HG03159 (cell line): ENCODE measurements at regions not wholly inside any gene's neighbourhood (a gene's known extent, or its start where the extent isn't known, plus 50 kb on each side); places are given as distances from the start of the nearest gene placed in this dataset.

ENCODE experiments used
- ATAC-seq: cut with Tn5 transposase; IDR thresholded peaks from one replicate; pipeline ENCODE4 v1.9.1; 2021; ENCODE audit warnings: mild to moderate bottlenecking, moderate library complexity; ENCODE audit not compliant: unreplicated experiment

DNA sequence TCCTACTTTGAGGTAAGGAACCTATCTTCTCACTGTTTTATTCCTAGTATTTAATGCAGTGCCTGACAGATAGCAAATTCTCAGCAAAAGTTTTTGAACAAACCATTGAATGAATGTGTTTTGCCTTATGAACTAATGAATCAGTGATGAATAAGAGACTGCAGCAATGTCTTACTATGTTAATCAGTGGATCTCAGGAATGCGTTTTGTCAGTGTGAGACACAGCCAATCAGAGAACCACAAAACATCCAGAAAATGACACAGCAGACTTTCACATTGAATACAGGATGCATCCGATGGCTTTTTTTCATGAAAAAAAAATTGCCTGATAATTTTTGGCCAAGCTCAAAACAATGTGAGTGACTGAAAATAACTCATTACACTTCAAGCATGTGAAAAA is 270.5 kb downstream of the BMP2 start:
- no peak for ATAC-seq

DNA sequence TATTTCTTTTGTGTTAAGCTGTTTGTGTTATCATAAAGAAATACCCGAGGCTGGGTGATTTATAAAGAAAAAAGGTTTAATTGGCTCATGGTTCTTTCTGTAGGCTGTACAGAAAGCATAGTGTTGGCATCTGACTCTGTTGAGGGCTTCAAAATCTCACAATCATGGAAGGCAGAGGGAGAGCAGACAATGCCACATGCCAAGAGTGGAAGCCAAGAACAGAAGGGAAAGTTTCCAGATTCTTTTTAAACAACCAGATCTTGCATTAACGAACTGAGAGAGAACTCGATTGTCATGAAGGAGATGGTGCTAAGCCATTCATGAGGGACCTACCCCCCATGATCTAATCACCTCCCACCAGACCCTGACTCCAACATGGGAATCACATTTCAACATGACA is 290.1 kb downstream of the BMP2 start:
- ATAC-seq, result no peak

DNA sequence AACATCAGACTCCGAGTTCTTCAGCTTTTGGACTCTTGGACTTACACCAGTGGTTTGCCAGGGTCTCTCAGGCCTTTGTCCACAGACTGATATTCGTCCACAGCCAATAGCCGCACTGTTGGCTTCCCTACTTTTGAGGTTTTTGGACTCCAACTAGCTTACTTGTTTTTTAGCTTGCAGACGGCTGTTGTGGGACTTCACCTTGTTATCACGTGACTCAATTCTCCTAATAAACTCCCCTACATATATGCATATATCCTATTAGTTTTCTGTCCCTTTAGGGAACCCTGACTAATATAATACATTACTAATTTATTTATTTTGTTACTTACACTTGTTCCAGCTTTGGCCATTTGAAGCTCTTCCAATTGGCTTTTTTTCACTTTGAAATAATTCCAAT is 311.3 kb downstream of the BMP2 start:
- ATAC-seq, result no peak

DNA sequence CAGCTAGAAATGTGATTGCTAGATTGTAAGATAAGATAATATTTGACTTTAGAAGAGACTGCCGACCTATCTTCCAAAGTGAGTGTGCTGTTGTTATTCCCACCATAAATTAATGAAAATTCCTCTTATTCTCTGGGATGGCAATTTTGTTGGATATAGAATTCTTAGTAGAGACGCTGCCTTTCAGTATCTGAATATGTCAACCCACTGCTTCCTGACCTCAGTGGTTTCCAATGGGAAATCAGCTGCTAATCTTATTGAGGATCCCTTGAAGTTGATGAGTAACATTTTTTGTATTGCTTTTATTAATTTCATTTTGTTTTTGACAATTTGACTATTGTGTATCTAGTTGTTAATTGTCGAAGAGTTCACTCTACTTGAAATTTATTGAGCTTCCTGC is 313.0 kb downstream of the BMP2 start:
- ATAC-seq, result no peak

DNA sequence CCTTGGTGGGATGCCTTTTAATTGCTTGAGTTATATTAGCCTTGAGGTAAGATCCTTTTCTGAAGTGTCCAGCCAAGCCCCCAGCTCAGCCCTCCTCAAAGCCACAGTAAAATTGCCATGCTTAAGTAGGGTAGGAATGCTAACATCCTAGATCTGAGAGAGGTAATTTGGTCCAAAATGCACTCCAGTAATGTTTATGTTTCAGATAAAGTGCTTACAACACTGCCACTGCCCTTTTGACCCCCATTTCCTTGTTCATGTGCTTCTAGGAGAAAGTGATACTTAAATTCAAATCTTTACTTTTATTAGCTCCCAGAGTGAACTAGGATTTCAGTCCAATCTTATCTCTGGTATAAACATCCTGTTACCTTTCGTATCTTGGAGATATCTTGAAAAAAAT is 318.0 kb downstream of the BMP2 start:
- no peak for ATAC-seq

DNA sequence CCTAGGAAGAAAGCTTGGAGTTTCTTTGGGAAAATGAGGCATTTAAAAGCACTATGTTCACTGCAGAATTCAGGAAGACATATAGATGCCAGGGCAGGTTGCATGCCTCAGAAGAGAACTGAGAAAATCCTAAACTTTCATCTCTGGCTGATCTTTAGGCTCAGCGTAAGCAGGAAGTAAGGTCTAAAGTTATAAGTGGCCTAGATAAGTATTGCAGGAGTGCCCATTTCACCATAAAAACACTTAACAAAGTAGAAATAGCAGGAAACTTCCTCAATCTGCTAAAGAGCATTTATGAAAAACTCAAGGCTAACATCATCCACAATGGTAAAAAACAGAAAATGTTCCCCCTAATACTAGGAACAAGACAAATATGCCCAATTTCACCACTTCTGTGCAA is 320.3 kb downstream of the BMP2 start:
- ATAC-seq, result no peak

DNA sequence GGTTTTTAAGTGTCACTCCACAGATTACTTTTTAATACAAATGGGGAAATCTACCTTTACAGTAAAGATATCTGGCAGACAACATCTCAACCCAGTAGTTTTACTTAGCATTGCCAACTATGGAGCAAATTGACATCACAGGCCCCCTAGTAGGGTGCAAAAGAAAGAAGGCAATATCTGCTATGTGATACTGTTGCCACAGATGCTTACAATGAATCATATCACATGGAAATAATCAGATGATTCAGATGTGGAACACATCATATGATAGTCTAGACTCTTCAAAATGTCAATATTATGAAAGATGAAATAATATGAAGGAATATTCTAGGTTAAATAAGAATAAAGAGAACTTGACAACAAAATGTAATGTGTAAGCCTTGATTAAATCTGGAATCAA is 322.5 kb downstream of the BMP2 start:
- ATAC-seq, result no peak

DNA sequence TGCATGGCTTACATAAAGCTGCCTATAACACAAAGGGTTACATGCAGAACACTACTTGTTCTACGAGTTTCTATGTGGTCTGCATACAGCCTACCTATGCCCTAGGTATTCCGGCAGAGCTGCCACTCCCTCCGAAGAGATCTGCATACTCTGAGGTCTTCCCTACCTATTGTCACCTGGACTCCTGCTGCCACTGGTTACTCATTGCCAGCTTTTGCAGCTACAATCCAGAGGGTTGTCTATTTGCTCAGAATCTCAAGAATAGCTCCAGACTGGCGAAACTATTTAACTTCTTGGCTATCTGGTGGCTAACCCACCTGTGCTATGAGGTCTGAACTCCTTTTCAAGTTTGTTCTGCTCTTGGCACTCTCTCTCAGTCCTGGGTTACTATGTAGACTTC is 323.3 kb downstream of the BMP2 start:
- ATAC-seq, result no peak

DNA sequence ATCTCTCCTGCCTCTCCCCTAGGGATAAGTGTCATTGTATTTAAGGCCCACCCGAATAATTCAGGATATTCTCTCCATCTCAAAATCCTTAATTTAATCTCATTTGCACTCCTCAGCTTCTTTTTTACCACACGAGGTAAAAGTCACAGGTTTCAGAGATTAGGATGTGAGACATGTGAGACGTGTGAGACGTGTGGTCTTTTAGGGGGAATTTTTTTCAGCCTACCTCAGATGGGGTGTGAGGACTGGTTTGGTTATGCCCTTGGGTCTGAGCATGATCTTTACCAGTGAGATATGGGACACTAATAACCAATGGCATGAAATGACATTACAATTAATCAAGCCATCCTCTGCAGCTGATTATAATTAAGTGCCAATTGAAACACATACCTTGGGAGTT is 324.2 kb downstream of the BMP2 start:
- no peak for ATAC-seq

DNA sequence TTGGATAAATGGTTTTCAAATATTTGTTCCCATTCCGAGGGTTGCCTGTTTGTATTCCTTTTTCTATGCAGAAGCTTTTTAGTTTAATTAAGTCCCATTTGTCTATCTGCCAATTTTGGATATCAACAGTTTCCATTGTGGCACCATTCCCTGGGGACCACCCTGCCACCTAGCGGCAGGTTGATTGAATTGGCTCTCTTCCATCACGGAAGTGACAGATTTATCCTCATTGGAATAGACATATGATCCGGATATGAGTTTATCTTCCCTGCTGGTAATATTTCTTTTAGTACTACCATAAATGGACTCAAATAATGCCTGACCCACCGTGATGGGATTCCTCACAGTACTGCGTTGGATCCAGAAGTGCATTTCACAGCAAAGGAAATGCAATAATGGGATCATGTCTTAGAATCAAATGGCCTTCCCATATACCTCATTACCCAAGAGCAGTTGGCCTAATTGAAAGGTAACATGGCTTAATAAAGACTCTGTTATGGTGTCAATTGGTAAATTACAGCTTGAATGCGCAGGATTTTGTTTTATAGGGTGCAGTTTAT is 327.0 kb downstream of the BMP2 start:
- peak; percentile 56 for ATAC-seq

DNA sequence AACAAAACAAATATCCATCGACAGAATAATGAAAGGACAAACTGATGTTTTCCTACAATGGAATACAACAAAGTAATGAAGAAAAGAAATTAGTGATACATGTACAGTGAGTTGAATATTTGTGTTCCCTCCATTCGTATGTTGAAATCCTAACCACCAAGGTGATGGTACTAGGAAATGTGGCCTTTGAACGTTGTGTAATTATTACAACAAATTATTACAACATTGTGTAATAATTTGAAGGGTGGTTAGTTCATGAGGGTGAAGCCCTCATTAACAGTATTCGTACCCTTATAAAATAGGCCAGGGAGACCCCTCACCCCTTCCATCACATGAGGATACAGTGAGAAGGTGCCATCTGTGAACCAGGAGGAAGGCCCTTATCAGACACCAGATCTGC is 339.4 kb downstream of the BMP2 start:
- ATAC-seq, result no peak

DNA sequence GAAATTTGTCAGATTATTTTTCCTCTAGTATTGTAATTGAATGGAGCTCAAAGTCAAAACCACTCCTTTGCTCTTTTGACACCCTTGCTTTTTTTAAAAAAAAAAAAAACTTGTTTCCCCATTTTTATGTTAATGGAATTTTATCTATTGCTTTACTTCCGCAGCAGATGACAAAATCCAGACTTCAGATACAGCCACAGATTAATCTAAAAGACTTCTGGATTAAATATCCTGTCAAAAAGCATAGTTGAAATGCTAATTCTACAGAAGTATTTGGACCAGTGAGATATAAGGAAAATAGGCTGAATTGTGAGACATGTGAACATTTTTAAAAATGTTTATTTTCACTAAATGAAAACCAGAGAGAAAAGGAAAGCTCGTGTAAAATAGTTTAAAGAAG is 341.4 kb downstream of the BMP2 start:
- ATAC-seq, result no peak

DNA sequence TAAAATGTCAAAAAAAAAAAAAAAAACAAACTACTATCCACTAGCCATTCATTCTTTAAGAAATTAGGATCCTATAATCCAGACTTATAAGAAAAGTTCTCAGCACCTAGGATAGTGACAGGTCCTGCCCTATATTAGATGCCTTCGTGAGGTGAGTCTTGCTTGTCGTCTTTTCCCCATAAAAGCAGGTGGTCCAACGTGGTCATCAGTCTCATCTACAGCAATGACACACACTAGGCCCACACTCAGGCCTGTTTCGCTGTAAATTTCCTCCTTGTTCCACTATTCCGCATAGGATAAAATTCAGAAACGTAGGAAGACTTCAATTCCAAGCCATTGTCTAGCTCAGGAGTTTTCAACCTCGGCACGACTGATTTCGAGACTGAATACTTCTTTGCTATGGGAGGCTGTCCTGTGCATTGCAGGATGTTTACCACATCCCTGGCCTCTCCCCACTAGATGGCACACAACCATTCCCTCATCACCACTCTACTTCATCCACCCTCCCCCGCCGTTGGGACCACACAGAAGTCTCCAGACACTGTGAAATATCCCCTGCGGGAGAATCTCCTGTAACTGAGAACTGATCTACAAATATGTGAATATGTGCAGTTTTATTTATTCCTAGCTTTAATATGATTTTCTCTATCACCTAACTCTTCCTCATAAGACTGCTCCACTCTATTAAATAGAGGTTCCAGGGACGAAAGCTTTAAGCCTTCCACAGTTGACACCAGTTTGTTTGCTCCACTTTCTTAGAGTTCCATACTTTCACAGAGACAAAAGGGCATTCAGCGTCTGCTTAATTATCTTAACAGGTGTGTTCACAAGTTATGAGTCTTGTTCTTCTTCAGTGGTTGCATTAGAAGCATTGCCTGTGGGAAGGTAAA is 346.3 kb downstream of the BMP2 start:
- ATAC-seq, result no peak

DNA sequence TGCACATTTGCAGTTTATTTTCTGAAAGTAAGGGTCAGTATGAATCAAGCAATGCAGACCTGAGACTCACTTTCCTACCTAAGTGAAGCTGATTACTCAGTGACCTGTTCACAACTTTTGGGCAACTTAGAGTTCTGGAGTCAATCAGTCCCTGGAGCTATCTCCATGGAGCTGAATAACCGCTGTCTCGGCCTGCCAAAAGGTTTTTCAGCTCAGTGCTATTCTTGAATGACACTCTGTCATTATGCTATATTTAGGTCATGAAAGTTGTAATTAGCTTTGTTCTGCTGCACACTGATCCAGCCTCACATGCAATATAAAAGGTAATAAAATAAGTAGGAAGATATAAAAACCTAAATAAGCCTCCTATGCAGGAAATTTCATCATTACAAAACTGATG is 356.0 kb downstream of the BMP2 start:
- no peak for ATAC-seq

DNA sequence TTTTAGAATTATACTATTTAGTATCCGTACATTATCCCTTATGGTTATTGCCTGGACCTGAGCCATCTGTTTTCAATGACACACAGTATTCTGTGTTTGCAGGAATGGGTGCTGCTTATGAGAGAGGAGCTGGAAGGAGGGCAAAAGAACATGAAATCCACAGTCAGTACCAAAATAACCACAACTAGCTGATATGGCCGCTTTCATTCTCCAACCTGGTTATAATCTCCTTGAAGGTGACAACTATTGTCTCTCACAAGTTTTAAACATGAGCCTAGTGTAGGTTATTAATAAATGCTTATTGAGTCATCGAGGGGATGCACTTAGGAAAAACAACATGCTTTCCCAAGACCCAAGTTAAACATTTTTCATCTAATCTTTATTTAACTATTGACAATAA is 356.6 kb downstream of the BMP2 start:
- ATAC-seq, result no peak

DNA sequence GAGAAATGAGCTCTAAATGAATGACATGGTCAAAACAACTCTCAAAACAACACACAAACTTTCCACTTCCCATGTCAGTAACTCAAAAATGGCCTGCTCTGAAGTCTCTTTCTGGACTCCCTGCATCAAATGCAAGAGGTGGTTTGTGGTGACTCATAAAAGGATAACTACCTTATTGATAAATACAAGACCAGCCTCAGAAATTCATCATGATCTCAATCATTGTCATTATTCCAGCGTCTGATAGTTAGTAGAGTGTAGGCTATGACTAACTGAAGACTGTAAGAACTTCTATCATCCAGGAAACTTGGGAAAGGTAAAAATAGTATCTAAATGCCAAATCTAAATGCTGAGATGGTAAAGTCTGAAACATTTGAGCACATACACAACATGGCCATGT is 369.4 kb downstream of the BMP2 start:
- ATAC-seq, result no peak

DNA sequence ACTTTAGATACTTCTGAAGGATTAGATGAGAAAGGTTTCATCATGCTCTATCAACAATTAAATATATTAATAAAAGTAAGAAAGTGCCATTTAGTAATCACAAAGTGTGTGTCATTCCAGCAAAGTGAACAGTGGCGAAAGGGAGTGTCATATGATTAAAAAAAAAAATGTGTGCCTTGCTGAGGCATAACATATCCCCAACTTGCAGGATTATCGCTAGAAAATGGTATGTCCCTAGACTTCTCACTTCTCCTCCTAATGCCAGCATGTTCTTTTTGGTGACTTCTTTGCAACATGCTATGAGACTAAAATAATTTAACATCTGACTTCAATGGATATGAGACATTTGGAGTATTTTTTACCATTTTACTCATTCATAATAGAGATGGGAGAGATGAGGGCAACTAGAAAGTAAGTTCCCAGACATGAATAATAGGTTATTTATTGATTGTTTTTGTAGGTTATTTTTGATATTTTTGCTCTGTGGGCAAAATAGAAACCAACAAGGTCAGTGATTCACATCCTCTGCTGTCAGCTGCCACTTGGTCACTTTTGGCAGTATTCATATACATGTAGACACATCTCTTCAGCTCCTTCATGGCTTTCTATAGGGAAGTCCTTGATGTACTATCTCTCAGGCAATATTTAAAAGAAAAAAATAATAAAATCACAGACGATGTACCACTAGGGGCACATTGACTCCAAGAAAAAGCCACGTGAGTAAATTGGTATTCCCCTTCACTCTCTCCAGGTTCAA is 370.1 kb downstream of the BMP2 start:
- peak; percentile 81 for ATAC-seq

DNA sequence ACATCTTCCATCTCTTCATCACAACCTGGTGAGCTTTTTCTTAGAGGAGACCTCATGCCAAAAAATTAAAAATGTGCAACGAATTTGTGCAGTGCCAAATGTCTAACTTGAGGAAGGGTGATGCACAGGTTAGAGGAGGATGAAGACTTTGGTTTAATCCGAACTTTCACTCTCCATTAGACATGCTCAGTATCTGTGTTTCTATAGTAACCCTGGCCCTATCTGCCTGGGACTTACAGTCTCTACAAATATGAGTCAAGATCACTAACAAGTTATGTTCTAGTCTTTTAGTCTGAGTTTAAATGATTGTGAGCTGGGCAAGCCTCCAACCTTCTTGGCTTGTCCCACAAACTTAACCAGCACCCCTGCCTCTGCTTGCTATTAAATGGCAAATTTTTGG is 377.0 kb downstream of the BMP2 start:
- ATAC-seq, result no peak

DNA sequence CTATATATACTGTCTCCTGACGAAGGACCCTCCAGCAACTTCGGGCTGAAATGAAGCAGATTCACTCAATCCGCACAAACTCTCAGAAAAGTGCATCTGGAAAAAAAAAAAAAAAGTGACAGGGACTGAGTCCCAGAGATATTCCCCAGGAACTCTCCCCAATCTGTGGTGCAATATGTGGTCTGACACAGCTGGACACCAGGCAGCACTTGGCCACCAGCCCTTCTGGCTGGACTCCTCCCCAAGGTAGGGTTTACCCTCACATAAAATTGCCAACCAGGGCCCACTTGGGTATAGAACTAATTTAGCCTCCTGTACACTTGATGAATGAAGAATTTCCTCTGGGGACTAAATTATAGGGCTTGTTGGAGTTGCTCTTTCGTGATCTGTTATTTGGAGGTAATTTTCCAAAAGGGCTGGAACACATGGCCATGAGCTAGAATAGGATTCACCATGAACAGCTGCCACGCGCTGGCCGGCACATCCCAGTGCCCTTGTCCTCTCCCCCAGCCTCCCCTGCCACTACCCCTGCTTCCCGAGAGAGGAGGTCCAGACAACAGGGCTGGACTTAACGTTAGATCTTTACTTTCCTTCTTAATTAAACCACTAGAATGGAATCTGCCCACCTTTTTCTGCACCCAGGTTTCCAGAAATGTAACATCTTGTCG is 379.2 kb downstream of the BMP2 start:
- no peak for ATAC-seq

DNA sequence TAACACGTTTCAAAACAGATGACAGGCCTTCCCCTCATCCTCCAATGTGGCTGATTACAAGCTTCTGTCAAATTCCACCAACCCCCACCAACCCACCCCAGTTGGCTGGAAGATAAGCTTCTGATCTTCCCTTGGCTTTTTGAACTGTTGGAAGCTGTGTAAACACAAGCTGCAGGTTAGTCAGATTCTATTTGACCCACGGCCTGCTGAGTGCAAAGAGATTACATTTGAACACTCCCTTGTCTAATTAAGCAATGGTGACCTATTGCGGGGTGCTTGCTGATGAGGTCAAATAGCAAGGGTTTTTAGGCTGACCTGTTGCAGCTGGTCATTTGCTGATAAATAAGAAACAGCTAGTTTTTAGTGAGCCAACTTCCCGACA is 379.7 kb downstream of the BMP2 start:
- no peak for ATAC-seq

DNA sequence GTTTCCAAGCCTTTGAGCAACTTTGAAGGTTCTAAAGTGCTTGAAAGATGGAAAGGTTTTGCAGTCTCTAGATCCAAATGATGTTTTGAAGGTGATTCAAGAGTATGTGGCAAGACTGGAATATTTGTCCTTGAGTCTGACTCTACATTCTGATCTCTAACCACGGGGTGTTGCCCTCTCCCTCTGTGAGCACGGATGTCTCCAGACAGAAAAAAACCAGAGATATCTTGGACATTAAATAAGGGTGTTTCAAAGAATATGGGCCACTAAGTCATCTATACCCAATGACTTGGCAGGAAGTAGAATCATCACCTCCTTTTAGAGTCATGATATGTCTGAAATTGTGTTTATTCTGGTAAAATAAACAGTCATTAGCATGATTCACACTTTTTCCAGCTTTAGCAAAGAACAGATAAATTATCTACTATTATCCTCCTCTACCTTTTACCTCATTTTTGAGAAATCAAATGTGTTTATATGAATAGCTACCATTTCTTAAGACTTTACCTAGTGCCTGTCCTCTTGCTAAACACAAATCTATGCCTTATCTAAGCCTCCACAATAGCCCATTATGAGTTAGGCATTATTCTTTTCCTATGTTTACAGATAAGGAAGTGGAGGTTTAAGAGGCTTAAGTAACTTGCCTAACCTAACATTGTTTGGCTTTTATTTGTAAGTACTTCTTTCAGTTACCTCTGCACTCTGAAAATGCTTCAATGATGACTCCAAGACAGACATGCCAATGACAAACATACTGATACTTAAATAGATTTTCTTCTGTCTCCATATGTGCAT is 384.4 kb downstream of the BMP2 start:
- no peak for ATAC-seq
